22Rv1 (cell line): ENCODE measurements at regions not wholly inside any gene's neighbourhood (a gene's known extent, or its start where the extent isn't known, plus 50 kb on each side); places are given as distances from the start of the nearest gene placed in this dataset.

Source experiments
- CTCF ChIP-seq: fragments of 450-650 bp; IDR thresholded peaks from 2 replicates; pipeline ENCODE4 v1.5.1; 2017; ENCODE audit warnings: mild to moderate bottlenecking
- ZFX ChIP-seq: fragments of 450-650 bp; IDR thresholded peaks from 2 replicates; pipeline ENCODE4 v1.6.1; 2017; ENCODE audit warnings: antibody characterized with exemption, borderline replicate concordance

- TF ChIP-seq CTCF (no peak), ZFX (no peak)
Observed at GRCh38 chr3:124097362-124098131, 105.6 kb upstream of the ROPN1 start.
